ENCODE measurements at regions not wholly inside any gene's neighbourhood (a gene's known extent, or its start where the extent isn't known, plus 50 kb on each side); places are given as distances from the start of the nearest gene placed in this dataset.
"Not testable (repeated sequence)": the region's sequence is repeated elsewhere in the genome, so short reads cannot be mapped to it uniquely, and the experiment has no call there.

DNA sequence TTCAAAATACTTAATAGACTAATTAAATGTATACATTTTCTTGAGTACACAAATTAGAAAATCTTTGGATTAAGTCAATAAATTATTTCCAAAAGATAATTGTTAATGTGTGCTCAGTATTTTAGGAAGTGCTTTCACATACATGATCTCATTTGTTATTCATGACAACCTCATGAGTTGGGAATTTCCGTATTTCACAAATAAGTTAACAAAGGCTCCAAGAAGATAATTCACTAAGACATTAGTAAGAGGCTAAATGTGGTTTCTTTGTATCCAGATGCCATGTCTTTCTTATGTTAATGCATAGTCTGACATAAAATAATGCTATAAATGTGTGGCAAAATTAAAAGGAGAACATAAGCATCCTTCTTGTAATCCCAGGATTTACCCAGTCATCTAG, 79.5 kb upstream of the TCF21 start (continued):
- TF ChIP-seq, protein P1, sequence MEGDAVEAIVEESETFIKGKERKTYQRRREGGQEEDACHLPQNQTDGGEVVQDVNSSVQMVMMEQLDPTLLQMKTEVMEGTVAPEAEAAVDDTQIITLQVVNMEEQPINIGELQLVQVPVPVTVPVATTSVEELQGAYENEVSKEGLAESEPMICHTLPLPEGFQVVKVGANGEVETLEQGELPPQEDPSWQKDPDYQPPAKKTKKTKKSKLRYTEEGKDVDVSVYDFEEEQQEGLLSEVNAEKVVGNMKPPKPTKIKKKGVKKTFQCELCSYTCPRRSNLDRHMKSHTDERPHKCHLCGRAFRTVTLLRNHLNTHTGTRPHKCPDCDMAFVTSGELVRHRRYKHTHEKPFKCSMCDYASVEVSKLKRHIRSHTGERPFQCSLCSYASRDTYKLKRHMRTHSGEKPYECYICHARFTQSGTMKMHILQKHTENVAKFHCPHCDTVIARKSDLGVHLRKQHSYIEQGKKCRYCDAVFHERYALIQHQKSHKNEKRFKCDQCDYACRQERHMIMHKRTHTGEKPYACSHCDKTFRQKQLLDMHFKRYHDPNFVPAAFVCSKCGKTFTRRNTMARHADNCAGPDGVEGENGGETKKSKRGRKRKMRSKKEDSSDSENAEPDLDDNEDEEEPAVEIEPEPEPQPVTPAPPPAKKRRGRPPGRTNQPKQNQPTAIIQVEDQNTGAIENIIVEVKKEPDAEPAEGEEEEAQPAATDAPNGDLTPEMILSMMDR (IDR thresholded peaks at IDR 0.05; ENCODE audit: poor library complexity, severe bottlenecking) = no peak
- TF ChIP-seq TAF1 (IDR thresholded peaks at IDR 0.05; ENCODE audit: low read depth) = no peak

- H3K9me2 ChIP-seq (ENCODE audit: insufficient read depth, low read length) = no peaks in the 10 kb centered on the region
- H3K27ac ChIP-seq (ENCODE audit: low read length) = no peak overlapping the region
- H2AFZ ChIP-seq (ENCODE audit: low read depth, low read length) = no peak overlapping the region
- no peaks in the 10 kb centered on the region for H3K27me3 ChIP-seq (ENCODE audit: insufficient read depth, low read depth, low read length)
- H3K9ac ChIP-seq (ENCODE audit: low read length) = no peak overlapping the region
- H3K79me2 ChIP-seq (replicated peaks; ENCODE audit: insufficient read depth, low read length) = no peaks in the 10 kb centered on the region
- no peak overlapping the region for H3K4me3 ChIP-seq (ENCODE audit: low read length)
- no peaks in the 10 kb centered on the region for H3K36me3 ChIP-seq (ENCODE audit: insufficient read depth, low read length)
- H3F3A ChIP-seq (ENCODE audit: insufficient read depth, low read length, poor library complexity, severe bottlenecking) = no peaks in the 10 kb centered on the region
- H3K9me3 ChIP-seq (ENCODE audit: low read length) = no peaks in the 10 kb centered on the region
- H4K20me1 ChIP-seq (ENCODE audit: insufficient read depth) = no peaks in the 10 kb centered on the region
- no peak for TF ChIP-seq EP300 (conservative IDR thresholded peaks at IDR 0.05; ENCODE audit: poor library complexity, severe bottlenecking)
- no peak for TF ChIP-seq MXI1 (conservative IDR thresholded peaks at IDR 0.05; ENCODE audit: poor library complexity, severe bottlenecking)
- no peak for TF ChIP-seq POLR2AphosphoS5 (IDR thresholded peaks at IDR 0.05)
- TF ChIP-seq REST (IDR thresholded peaks at IDR 0.05; ENCODE audit: borderline replicate concordance) = no peak
- TF ChIP-seq, protein P1 (IDR thresholded peaks at IDR 0.05; ENCODE audit: poor library complexity, severe bottlenecking) = no peak
- no peak for TF ChIP-seq TAF1 (IDR thresholded peaks at IDR 0.05; ENCODE audit: low read depth)
- TF ChIP-seq EZH2 (IDR thresholded peaks at IDR 0.05; ENCODE audit: borderline replicate concordance, insufficient read depth, low read length, poor library complexity, severe bottlenecking) = no peak
- TF ChIP-seq SMC3 (conservative IDR thresholded peaks at IDR 0.05; ENCODE audit: poor library complexity) = no peak
- TF ChIP-seq RAD21 (conservative IDR thresholded peaks at IDR 0.05) = no peak
- H3K4me2 ChIP-seq (ENCODE audit: low read length) = no peak overlapping the region
These were observed 77.4 kb upstream of the TCF21 start for GRCh38 chr6:133811557-133811956.

GRCh38 chr6:133812446-133812845, 76.5 kb upstream of the TCF21 start:
- not testable (repeated sequence) for H3K9me2 ChIP-seq (ENCODE audit: insufficient read depth, low read length); H3K4me2 ChIP-seq (ENCODE audit: low read length); H3K9me3 ChIP-seq (ENCODE audit: low read length); H3K4me3 ChIP-seq (ENCODE audit: low read length); H3K9ac ChIP-seq (ENCODE audit: low read length); H3K27ac ChIP-seq (ENCODE audit: low read length); H3K36me3 ChIP-seq (ENCODE audit: insufficient read depth, low read length); H3F3A ChIP-seq (ENCODE audit: insufficient read depth, low read length, poor library complexity, severe bottlenecking); H3K79me2 ChIP-seq (replicated peaks; ENCODE audit: insufficient read depth, low read length); H3K27me3 ChIP-seq (ENCODE audit: insufficient read depth, low read depth, low read length); H2AFZ ChIP-seq (ENCODE audit: low read depth, low read length); H4K20me1 ChIP-seq (ENCODE audit: insufficient read depth)

All from neural cell (in vitro differentiated cells).